GM12878 (cell line): ENCODE measurements at regions not wholly inside any gene's neighbourhood (a gene's known extent, or its start where the extent isn't known, plus 50 kb on each side); places are given as distances from the start of the nearest gene placed in this dataset.

Experiments used
- ATAC-seq: fragments of 200-7000 bp; cut with Tn5 transposase; 3 replicates; pipeline ENCODE4 v1.9.1; 2020; ENCODE audit warnings: mild to moderate bottlenecking, moderate library complexity
- BruUV-seq: library from RNA; stranded (reverse); fragments of 400-500 nt; replicated peaks from 2 replicates; lab custom pipeline; 2021; lab: Mats Ljungman, UMichigan
- CTCF ChIA-PET: fragments of 300-600 bp; sonication (Branson Sonifier 250); formaldehyde crosslinking; extraction: SDS; loops from one replicate; lab custom pipeline; 2021; ENCODE audit warnings: inconsistent platforms; lab: Yijun Ruan, JAX
- POLR2A ChIA-PET: fragments of 350-600 bp; formaldehyde crosslinking; extraction: SDS; loops from one replicate; lab custom pipeline; 2021; ENCODE audit warnings: inconsistent platforms; lab: Charles Lee
- RAD21 ChIA-PET: fragments of 300-600 bp; sonication (Branson Sonifier 250); formaldehyde crosslinking; loops from one replicate; lab custom pipeline; 2023; ENCODE audit warnings: antibody characterized with exemption; ENCODE audit not compliant: unreplicated experiment; lab: Charles Lee
- SMC1A ChIA-PET: fragments of 300-600 bp; sonication (Branson Sonifier 250); formaldehyde crosslinking; loops from one replicate; lab custom pipeline; 2023; ENCODE audit not compliant: unreplicated experiment, uncharacterized antibody; lab: Charles Lee
- DNase-seq: peaks from one replicate; pipeline ENCODE4 v3.0.0-alpha.2; 2011; ENCODE audit warnings: low read depth, low spot score
- FAIRE-seq: peaks from 3 replicates; lab custom pipeline; 2011; peaks lifted over from hg19 to GRCh38; lab: Jason Lieb, UNC
- H2AFZ ChIP-seq: 2 replicates; pipeline ENCODE4 v1.6.0; 2011; ENCODE audit warnings: low read depth, low read length, control low read depth; ENCODE audit not compliant: control insufficient read depth
- H3K27ac ChIP-seq: 2 replicates; pipeline ENCODE4 v1.5.1; 2011; ENCODE audit warnings: control low read depth; ENCODE audit not compliant: control insufficient read depth, insufficient read depth
- H3K27me3 ChIP-seq, 2 experiments: replicated peaks in 1 of 2; 2 replicates each; pipeline versions ENCODE4 v1.6.0 to v1.6.1; 2011; ENCODE audit warnings: low read length in 1 of 2; ENCODE audit not compliant: control insufficient read depth in 2 of 2, insufficient read depth in 2 of 2
- H3K36me3 ChIP-seq, 2 experiments: 2 replicates each; pipeline ENCODE4 v1.5.1; 2011; ENCODE audit warnings: low read length in 1 of 2; ENCODE audit not compliant: control insufficient read depth in 2 of 2, insufficient read depth in 2 of 2
- H3K4me1 ChIP-seq: 2 replicates; pipeline ENCODE4 v1.6.1; 2011; ENCODE audit warnings: mild to moderate bottlenecking, low read length, moderate library complexity, mixed read lengths; ENCODE audit not compliant: control insufficient read depth, insufficient read depth
- H3K4me2 ChIP-seq: 2 replicates; pipeline ENCODE4 v1.6.0; 2011; ENCODE audit warnings: control low read depth; ENCODE audit not compliant: control insufficient read depth, insufficient read depth
- H3K4me3 ChIP-seq: fragments of 200-600 bp; sonication (generic); 2 replicates; pipeline ENCODE4 v1.5.1; 2016
- H3K79me2 ChIP-seq: 2 replicates; pipeline ENCODE4 v1.6.0; 2011; ENCODE audit warnings: low read length; ENCODE audit not compliant: control insufficient read depth, insufficient read depth
- H3K9ac ChIP-seq: 2 replicates; pipeline ENCODE4 v1.8.0; 2011; ENCODE audit warnings: low read length, control low read depth, mixed read lengths; ENCODE audit not compliant: control insufficient read depth, insufficient read depth
- H3K9me3 ChIP-seq: replicated peaks from 3 replicates; pipeline ENCODE4 v1.5.1; 2011; ENCODE audit warnings: mild to moderate bottlenecking, low read length; ENCODE audit not compliant: control insufficient read depth, insufficient read depth
- H4K20me1 ChIP-seq: 2 replicates; pipeline ENCODE4 v1.6.0; 2011; ENCODE audit not compliant: control insufficient read depth, insufficient read depth
- ATF3 ChIP-seq: IDR thresholded peaks from 2 replicates; pipeline ENCODE4 v1.6.1; 2011; ENCODE audit warnings: low read depth, mild to moderate bottlenecking, low read length, moderate library complexity, borderline replicate concordance; ENCODE audit errors: extremely low read depth
- E2F8 ChIP-seq: fragments of 450-650 bp; IDR thresholded peaks from 2 replicates; pipeline ENCODE4 v1.6.1; 2018; ENCODE audit warnings: mild to moderate bottlenecking, low read depth, moderate library complexity; ENCODE audit not compliant: partially characterized antibody
- EED ChIP-seq: sonication (generic); IDR thresholded peaks from 2 replicates; pipeline ENCODE4 v1.6.1; 2016; ENCODE audit warnings: antibody characterized with exemption, low read depth
- HDGF ChIP-seq: fragments of 450-650 bp; IDR thresholded peaks from 2 replicates; pipeline ENCODE4 v1.6.1; 2016; ENCODE audit warnings: antibody characterized with exemption
- IKZF2 ChIP-seq, 2 experiments: fragments of 450-650 bp; IDR thresholded peaks; 2 replicates each; pipeline ENCODE4 v1.6.1; 2017; ENCODE audit warnings: mild to moderate bottlenecking in 2 of 2, moderate library complexity in 2 of 2
- IRF4 ChIP-seq: IDR thresholded peaks from 2 replicates; pipeline ENCODE4 v1.6.1; 2011; ENCODE audit warnings: low read depth, low read length
- MEF2A ChIP-seq: IDR thresholded peaks from 2 replicates; pipeline ENCODE4 v1.6.1; 2011; ENCODE audit warnings: low read depth, mild to moderate bottlenecking, low read length, moderate library complexity; ENCODE audit not compliant: insufficient read depth
- MTA2 ChIP-seq: fragments of 450-650 bp; IDR thresholded peaks from 2 replicates; pipeline ENCODE4 v1.6.1; 2016; ENCODE audit warnings: low read depth, mild to moderate bottlenecking, moderate library complexity
- MTA3 ChIP-seq: IDR thresholded peaks from 2 replicates; pipeline ENCODE4 v1.6.1; 2012; ENCODE audit warnings: low read length, inconsistent platforms, borderline replicate concordance
- POU2F2 ChIP-seq: IDR thresholded peaks from 3 replicates; pipeline ENCODE4 v1.6.1; 2011; ENCODE audit warnings: low read depth, mild to moderate bottlenecking, low read length, borderline replicate concordance
- RCOR1 ChIP-seq: conservative IDR thresholded peaks from 2 replicates; pipeline ENCODE4 v1.6.1; 2012; ENCODE audit warnings: low read depth, low read length, improper control_type of control experiment
- RFX5 ChIP-seq: IDR thresholded peaks from 2 replicates; pipeline ENCODE4 v1.6.1; 2011; ENCODE audit warnings: low read depth, low read length, improper control_type of control experiment
- RUNX3 ChIP-seq: IDR thresholded peaks from 2 replicates; pipeline ENCODE4 v1.6.1; 2012; ENCODE audit warnings: low read length, inconsistent platforms
- STAT3 ChIP-seq: IDR thresholded peaks from 2 replicates; pipeline ENCODE4 v1.6.1; 2011; ENCODE audit warnings: low read depth, low read length, improper control_type of control experiment
- USF2 ChIP-seq: IDR thresholded peaks from 2 replicates; pipeline ENCODE4 v1.6.1; 2011; ENCODE audit warnings: low read depth, low read length, improper control_type of control experiment, borderline replicate concordance
- YBX1 ChIP-seq: fragments of 450-650 bp; IDR thresholded peaks from 2 replicates; pipeline ENCODE4 v1.6.1; 2016; ENCODE audit warnings: antibody characterized with exemption
- WGBS: methylation state at CpG from one replicate; pipeline ENCODE4 v1.1.6; 2016; ENCODE audit warnings: low lambda C conversion rate; ENCODE audit not compliant: insufficient replicate concordance, insufficient coverage; ENCODE audit errors: missing lambda C conversion rate; 5-methylcytosine and 5-hydroxymethylcytosine counted together
- in situ Hi-C: fragments of 300-500 bp; cut with MboI; formaldehyde crosslinking; loops from 9 replicates; pipeline ENCODE4 v1.14.3; 2018; ENCODE audit warnings: mixed read lengths
- intact Hi-C: fragments of 100-400 bp; cut with micrococcal nuclease; formaldehyde crosslinking; loops from one replicate; pipeline ENCODE4 v1.14.2; 2022; ENCODE audit not compliant: unreplicated experiment

GRCh38 chr12:65620046-65620445 is 204.2 kb upstream of the HMGA2 start:
- no peak for FAIRE-seq
- 36% methylated on average over 1 of the region's 1 CpG for WGBS
- no peak for DNase-seq
- ChIA-PET RAD21 (no interaction called here), POLR2A (no interaction called here), CTCF (no interaction called here)
- no peak for ATAC-seq
- Histone ChIP-seq H3K27me3 (no peaks in the 10 kb centered on the region), H3K9ac (no peak overlapping the region), H3K4me2 (no peak overlapping the region), H4K20me1 (no peaks in the 10 kb centered on the region), H2AFZ (no peak overlapping the region), H3K9me3 (no peaks in the 10 kb centered on the region), H3K36me3 (no peaks in the 10 kb centered on the region), H3K27ac (no peak overlapping the region), H3K4me1 (peaks cover 3% of the 10 kb centered on the region; the same call in 1 of the 2 replicates)
- in situ Hi-C loops (no loop called here), intact Hi-C loops (no loop called here)
- BruUV-seq: no TSS peak
- TF ChIP-seq MTA2: no peak
- TF ChIP-seq IKZF2 (IDR thresholded peaks at IDR 0.05): no peak
- no peak for TF ChIP-seq STAT3
- no peak for TF ChIP-seq RCOR1
- no peak for TF ChIP-seq YBX1
- no peak for TF ChIP-seq RUNX3
- no peak for TF ChIP-seq EED
- TF ChIP-seq E2F8: no peak
- no peak for TF ChIP-seq HDGF
- TF ChIP-seq USF2: no peak
- no peak for TF ChIP-seq POU2F2
- no peak for TF ChIP-seq RFX5
- no peak for TF ChIP-seq MEF2A
- no peak for TF ChIP-seq ATF3
- no peak for TF ChIP-seq IRF4
- no peak for TF ChIP-seq MTA3
- TF ChIP-seq, all 136 proteins: peak for 0
- SMC1A ChIA-PET: no interaction called here
- Histone ChIP-seq H3K79me2 (no peaks in the 10 kb centered on the region), H3K4me3 (no peak overlapping the region)
